ENCODE measurements at regions not wholly inside any gene's neighbourhood (a gene's known extent, or its start where the extent isn't known, plus 50 kb on each side); places are given as distances from the start of the nearest gene placed in this dataset.

GRCh38 chr17:79446399-79447009, 164.3 kb downstream of the RBFOX3 start:
- no peaks in the 10 kb centered on the region for H3K4me1 ChIP-seq (ENCODE audit: insufficient read depth, low read length)
- no peaks in the 10 kb centered on the region for H4K20me1 ChIP-seq (ENCODE audit: low read length)
- no peaks in the 10 kb centered on the region for H3K9me2 ChIP-seq (replicated peaks; ENCODE audit: low read length)
- CTCF ChIA-PET, result no interaction called here
- H3K9me3 ChIP-seq (ENCODE audit: low read length), result no peaks in the 10 kb centered on the region
- no peaks in the 10 kb centered on the region for H3K36me3 ChIP-seq (ENCODE audit: low read depth, low read length)
- DNase-seq (no peak), ATAC-seq (no peak)
- H3K4me3 ChIP-seq (ENCODE audit: low read length), result no peak overlapping the region
- no peaks in the 10 kb centered on the region for H3K79me2 ChIP-seq (ENCODE audit: low read length)
- no TSS peak for BruUV-seq (replicated peaks)
- TF ChIP-seq EZH2 (IDR thresholded peaks at IDR 0.05; ENCODE audit: low read length, unreplicated experiment), result no peak
- TF ChIP-seq EZH2phosphoT487 (IDR thresholded peaks at IDR 0.05; ENCODE audit: borderline replicate concordance, low read length), result no peak
- TF ChIP-seq CTCF (conservative IDR thresholded peaks at IDR 0.05; ENCODE audit: low read depth, low read length), result no peak
- POLR2A ChIA-PET (ENCODE audit: unreplicated experiment), result interaction anchor here (0.6 kb wide), 1 partner anchor 223 kb away, joined by 7 read pairs; no protein-coding TSS in a partner anchor
- H3K27me3 ChIP-seq (ENCODE audit: low read length), result peaks cover 77% of the 10 kb centered on the region
- no peaks in the 10 kb centered on the region for H3F3A ChIP-seq (ENCODE audit: low read length, unreplicated experiment)
- no peak overlapping the region for H3K27ac ChIP-seq (ENCODE audit: low read length)
- no peak overlapping the region for H2AFZ ChIP-seq (ENCODE audit: low read length)
- no peak overlapping the region for H3K9ac ChIP-seq (ENCODE audit: low read length)
- no peak overlapping the region for H3K4me2 ChIP-seq (ENCODE audit: low read length)
- intact Hi-C loops (cut with micrococcal nuclease), result no loop called here

DNA sequence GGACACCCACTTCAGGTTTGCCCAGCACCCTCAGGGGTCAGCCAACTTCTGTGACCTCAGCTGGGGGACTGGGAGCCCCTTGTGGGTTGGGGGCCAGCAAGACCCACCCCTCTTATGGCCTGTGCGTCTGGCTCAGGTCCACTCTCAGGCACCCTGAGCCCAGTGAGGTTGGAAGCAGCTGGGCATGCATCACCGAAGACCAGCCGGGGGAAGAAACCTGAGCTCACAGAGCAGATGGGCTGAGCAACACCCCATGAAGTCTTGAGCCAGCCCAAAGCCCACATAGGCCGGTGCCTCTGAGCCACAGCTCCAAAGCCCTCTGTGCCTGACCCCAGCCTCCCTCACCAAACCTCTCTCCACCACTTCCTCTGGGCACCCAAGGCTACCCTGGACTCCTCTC, 166.7 kb downstream of the RBFOX3 start:
- H3K9ac ChIP-seq (ENCODE audit: low read length), result no peak overlapping the region
- no TSS peak for BruUV-seq (replicated peaks)
- H3K9me2 ChIP-seq (replicated peaks; ENCODE audit: low read length), result no peaks in the 10 kb centered on the region
- no peak overlapping the region for H3K4me3 ChIP-seq (ENCODE audit: low read length)
- H2AFZ ChIP-seq (ENCODE audit: low read length), result no peak overlapping the region
- peaks cover 74% of the 10 kb centered on the region for H3K27me3 ChIP-seq (ENCODE audit: low read length)
- no peaks in the 10 kb centered on the region for H4K20me1 ChIP-seq (ENCODE audit: low read length)
- ATAC-seq (no peak), DNase-seq (no peak)
- ChIA-PET CTCF (no interaction called here), POLR2A (ENCODE audit: unreplicated experiment) (no interaction called here)
- H3F3A ChIP-seq (ENCODE audit: low read length, unreplicated experiment), result no peaks in the 10 kb centered on the region
- no peaks in the 10 kb centered on the region for H3K9me3 ChIP-seq (ENCODE audit: low read length)
- no peak overlapping the region for H3K27ac ChIP-seq (ENCODE audit: low read length)
- H3K4me2 ChIP-seq (ENCODE audit: low read length), result no peak overlapping the region
- intact Hi-C loops (cut with micrococcal nuclease), result no loop called here
- H3K79me2 ChIP-seq (ENCODE audit: low read length), result no peaks in the 10 kb centered on the region
- TF ChIP-seq CTCF (conservative IDR thresholded peaks at IDR 0.05; ENCODE audit: low read depth, low read length), result no peak
- no peaks in the 10 kb centered on the region for H3K36me3 ChIP-seq (ENCODE audit: low read depth, low read length)
- H3K4me1 ChIP-seq (ENCODE audit: insufficient read depth, low read length), result no peaks in the 10 kb centered on the region

GRCh38 chr17:79443026-79443425, 167.8 kb downstream of the RBFOX3 start:
- ChIA-PET CTCF (no interaction called here), POLR2A (ENCODE audit: unreplicated experiment) (no interaction called here)
- no peaks in the 10 kb centered on the region for H3F3A ChIP-seq (ENCODE audit: low read length, unreplicated experiment)
- ATAC-seq (no peak), DNase-seq (no peak)
- no peak overlapping the region for H3K27ac ChIP-seq (ENCODE audit: low read length)
- H3K9ac ChIP-seq (ENCODE audit: low read length), result no peak overlapping the region
- no peak overlapping the region for H3K4me3 ChIP-seq (ENCODE audit: low read length)
- intact Hi-C loops (cut with micrococcal nuclease), result no loop called here
- H4K20me1 ChIP-seq (ENCODE audit: low read length), result no peaks in the 10 kb centered on the region
- H3K4me1 ChIP-seq (ENCODE audit: insufficient read depth, low read length), result no peaks in the 10 kb centered on the region
- TF ChIP-seq CTCF (conservative IDR thresholded peaks at IDR 0.05; ENCODE audit: low read depth, low read length), result no peak
- no peak for TF ChIP-seq EZH2 (IDR thresholded peaks at IDR 0.05; ENCODE audit: low read length, unreplicated experiment)
- TF ChIP-seq EZH2phosphoT487 (IDR thresholded peaks at IDR 0.05; ENCODE audit: borderline replicate concordance, low read length), result no peak
- no peaks in the 10 kb centered on the region for H3K36me3 ChIP-seq (ENCODE audit: low read depth, low read length)
- H3K27me3 ChIP-seq (ENCODE audit: low read length), result peaks cover 74% of the 10 kb centered on the region
- H3K79me2 ChIP-seq (ENCODE audit: low read length), result no peaks in the 10 kb centered on the region
- no peak overlapping the region for H3K4me2 ChIP-seq (ENCODE audit: low read length)
- no TSS peak for BruUV-seq (replicated peaks)
- H3K9me2 ChIP-seq (replicated peaks; ENCODE audit: low read length), result no peaks in the 10 kb centered on the region
- no peaks in the 10 kb centered on the region for H3K9me3 ChIP-seq (ENCODE audit: low read length)
- no peak overlapping the region for H2AFZ ChIP-seq (ENCODE audit: low read length)
